ENCODE measurements at regions not wholly inside any gene's neighbourhood (a gene's known extent, or its start where the extent isn't known, plus 50 kb on each side); places are given as distances from the start of the nearest gene placed in this dataset.

DNA sequence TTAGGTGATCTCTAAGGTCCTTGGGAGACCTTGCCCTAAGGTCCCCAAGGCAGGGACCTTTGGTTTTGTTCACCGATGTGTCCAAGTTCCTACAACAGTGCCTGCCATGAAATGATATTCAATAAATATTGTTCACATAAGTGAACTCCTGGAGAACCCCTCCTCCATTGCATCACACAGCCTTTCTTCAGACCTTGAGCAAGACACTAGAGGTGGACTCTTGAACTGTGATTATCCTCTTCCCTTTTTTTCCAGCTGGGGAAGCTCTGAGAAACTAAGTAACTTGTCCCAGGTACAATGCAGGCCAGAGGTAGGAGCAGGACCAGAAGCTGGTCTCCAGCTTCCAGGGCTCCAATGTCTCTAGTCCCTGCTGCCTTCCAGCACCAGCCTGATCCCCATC, 76.6 kb upstream of the LMO1 start:
- TF ChIP-seq SIN3A (IDR thresholded peaks at IDR 0.05; ENCODE audit: borderline replicate concordance, insufficient read depth, low read length) (no peak), POLR2AphosphoS5 (IDR thresholded peaks at IDR 0.05; ENCODE audit: low read depth, low read length) (no peak), FOXP2 (optimal IDR thresholded peaks at IDR 0.05; ENCODE audit: borderline replicate concordance, extremely low read depth, extremely low read length, insufficient read depth) (no peak), TAF1 (IDR thresholded peaks at IDR 0.05; ENCODE audit: borderline replicate concordance, insufficient read depth, low read length) (no peak)
- TF ChIP-seq, protein P1, sequence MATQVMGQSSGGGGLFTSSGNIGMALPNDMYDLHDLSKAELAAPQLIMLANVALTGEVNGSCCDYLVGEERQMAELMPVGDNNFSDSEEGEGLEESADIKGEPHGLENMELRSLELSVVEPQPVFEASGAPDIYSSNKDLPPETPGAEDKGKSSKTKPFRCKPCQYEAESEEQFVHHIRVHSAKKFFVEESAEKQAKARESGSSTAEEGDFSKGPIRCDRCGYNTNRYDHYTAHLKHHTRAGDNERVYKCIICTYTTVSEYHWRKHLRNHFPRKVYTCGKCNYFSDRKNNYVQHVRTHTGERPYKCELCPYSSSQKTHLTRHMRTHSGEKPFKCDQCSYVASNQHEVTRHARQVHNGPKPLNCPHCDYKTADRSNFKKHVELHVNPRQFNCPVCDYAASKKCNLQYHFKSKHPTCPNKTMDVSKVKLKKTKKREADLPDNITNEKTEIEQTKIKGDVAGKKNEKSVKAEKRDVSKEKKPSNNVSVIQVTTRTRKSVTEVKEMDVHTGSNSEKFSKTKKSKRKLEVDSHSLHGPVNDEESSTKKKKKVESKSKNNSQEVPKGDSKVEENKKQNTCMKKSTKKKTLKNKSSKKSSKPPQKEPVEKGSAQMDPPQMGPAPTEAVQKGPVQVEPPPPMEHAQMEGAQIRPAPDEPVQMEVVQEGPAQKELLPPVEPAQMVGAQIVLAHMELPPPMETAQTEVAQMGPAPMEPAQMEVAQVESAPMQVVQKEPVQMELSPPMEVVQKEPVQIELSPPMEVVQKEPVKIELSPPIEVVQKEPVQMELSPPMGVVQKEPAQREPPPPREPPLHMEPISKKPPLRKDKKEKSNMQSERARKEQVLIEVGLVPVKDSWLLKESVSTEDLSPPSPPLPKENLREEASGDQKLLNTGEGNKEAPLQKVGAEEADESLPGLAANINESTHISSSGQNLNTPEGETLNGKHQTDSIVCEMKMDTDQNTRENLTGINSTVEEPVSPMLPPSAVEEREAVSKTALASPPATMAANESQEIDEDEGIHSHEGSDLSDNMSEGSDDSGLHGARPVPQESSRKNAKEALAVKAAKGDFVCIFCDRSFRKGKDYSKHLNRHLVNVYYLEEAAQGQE (IDR thresholded peaks at IDR 0.05; ENCODE audit: insufficient read depth in 1 of 2, low read depth in 2 of 2, low read length in 2 of 2) = no peak

DNA sequence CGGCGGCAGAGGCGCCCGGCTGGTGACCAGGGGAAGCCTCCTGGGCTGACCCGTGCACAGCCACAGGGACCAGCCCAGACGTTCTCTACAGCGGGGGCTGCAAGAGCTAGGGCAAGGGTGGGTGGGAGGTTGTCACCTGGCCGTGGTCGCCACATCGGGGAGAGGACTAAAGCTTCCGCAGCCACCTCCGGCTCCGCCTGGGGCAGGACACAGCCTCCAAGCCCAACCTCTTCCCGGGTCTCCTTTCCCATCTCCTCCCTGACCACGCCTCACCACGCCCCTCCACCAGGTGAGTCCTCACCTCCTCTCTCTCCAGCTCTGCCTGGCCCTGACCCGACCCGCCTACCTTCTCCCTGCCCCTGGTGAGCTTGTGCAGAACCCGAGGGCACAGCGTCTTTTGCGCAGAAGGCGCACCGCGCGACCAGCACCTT, 75.9 kb upstream of the LMO1 start:
- no peak for TF ChIP-seq TAF1 (IDR thresholded peaks at IDR 0.05; ENCODE audit: borderline replicate concordance, insufficient read depth, low read length)
- TF ChIP-seq SIN3A (IDR thresholded peaks at IDR 0.05; ENCODE audit: borderline replicate concordance, insufficient read depth, low read length) = no peak
- TF ChIP-seq, protein P1 (IDR thresholded peaks at IDR 0.05; ENCODE audit: insufficient read depth in 1 of 2, low read depth in 2 of 2, low read length in 2 of 2) = no peak
- TF ChIP-seq FOXP2 (optimal IDR thresholded peaks at IDR 0.05; ENCODE audit: borderline replicate concordance, extremely low read depth, extremely low read length, insufficient read depth) = no peak
- no peak for TF ChIP-seq POLR2AphosphoS5 (IDR thresholded peaks at IDR 0.05; ENCODE audit: low read depth, low read length)

DNA sequence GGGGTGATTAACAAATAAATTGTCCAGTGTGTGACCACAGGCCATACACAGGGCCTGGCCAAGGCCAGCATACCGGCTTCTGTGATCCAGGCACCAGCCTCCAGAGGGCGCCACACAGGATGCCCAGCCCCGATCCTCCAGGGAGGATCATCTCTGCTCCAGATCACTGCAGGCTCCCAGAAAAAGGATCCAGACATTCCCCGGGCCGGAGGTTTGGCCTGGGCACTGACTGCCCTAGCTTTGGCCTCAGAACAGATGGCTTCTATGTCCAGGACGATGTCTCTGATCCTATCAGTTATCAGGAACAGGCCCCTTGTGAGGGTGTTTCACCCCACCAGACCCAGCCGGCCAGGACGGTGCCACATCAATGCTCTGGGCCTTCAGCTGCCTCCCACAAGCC, 74.5 kb upstream of the LMO1 start:
- TF ChIP-seq POLR2AphosphoS5 (IDR thresholded peaks at IDR 0.05; ENCODE audit: low read depth, low read length) (no peak), SIN3A (IDR thresholded peaks at IDR 0.05; ENCODE audit: borderline replicate concordance, insufficient read depth, low read length) (no peak)

DNA sequence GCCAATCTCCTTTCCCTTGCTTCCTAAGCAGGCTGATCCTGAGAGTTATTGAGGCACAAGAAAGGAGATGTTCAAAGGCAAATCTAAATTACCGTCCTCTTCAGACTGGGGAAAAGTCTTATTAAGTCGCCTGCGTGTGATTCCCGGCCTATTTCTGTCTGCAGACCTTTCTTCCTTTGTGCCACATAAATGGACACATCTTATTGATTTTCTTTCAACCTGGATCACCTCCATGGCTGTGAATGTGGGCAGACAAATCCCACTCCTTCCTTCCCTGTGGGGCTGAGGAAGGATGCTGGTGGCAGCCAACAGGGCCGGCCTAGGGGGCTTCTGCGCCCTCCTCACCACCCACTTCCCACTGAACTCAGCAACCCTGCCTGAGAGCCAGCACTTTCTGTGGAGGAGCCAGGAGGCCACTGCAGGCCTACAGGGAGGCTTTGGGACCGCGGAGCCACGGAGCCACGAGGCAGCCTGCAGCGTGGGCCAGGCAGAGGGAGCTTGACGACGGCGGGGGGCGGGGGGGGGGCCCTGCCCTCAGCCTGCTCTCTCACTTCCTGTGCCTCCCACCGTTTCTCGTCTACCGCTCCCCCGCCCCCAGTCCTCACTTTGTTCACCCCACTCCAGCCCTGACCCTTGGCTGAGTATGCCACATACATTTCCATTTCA, 73.6 kb upstream of the LMO1 start:
- no peak for TF ChIP-seq TAF1 (IDR thresholded peaks at IDR 0.05; ENCODE audit: borderline replicate concordance, insufficient read depth, low read length)
- TF ChIP-seq FOXP2 (optimal IDR thresholded peaks at IDR 0.05; ENCODE audit: borderline replicate concordance, extremely low read depth, extremely low read length, insufficient read depth) = no peak
- no peak for TF ChIP-seq SIN3A (IDR thresholded peaks at IDR 0.05; ENCODE audit: borderline replicate concordance, insufficient read depth, low read length)
- TF ChIP-seq POLR2AphosphoS5 (IDR thresholded peaks at IDR 0.05; ENCODE audit: low read depth, low read length) = no peak
- TF ChIP-seq, protein P1 (IDR thresholded peaks at IDR 0.05; ENCODE audit: insufficient read depth in 1 of 2, low read depth in 2 of 2, low read length in 2 of 2) = no peak

DNA sequence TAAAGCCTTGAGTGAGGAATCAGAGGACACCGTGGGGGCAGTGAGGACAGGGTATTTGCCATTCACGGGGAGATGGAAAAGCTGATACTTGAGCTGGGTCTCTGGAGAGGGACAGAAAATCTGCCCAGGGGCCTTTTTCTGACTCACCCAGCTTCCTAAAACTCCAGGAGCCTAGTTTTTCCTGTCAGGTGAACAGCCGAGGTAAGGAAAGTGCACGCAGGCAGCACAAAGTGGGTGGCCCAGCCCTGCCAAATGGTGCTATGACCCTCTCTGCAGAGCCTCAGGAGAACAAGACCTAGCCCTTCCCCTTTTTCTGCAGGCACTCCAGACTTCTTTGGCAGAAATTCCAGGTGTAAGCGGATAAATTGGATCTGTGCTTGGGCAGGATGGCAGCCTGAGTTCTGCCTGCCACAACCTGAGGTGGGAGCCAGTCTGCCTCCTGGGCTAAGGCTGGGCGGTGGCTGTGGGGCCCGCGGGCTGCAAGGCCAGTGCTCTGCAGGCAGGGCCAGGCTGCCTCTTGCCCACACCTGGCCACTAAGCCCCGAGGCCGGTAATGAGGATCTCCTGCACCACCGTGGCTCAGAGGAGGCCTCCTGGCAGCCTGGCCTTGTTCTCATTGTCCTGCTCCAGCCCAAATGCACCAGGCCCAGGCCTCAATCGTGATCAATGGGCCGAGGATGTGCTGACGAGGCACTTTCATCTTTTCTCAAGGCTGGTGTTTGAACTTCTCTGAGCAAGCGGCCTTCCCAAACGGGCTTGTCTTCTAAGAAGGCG, 72.9 kb upstream of the LMO1 start:
- TF ChIP-seq, protein P1 (IDR thresholded peaks at IDR 0.05; ENCODE audit: insufficient read depth in 1 of 2, low read depth in 2 of 2, low read length in 2 of 2) = no peak
- TF ChIP-seq POLR2AphosphoS5 (IDR thresholded peaks at IDR 0.05; ENCODE audit: low read depth, low read length) (no peak), FOXP2 (optimal IDR thresholded peaks at IDR 0.05; ENCODE audit: borderline replicate concordance, extremely low read depth, extremely low read length, insufficient read depth) (no peak), TAF1 (IDR thresholded peaks at IDR 0.05; ENCODE audit: borderline replicate concordance, insufficient read depth, low read length) (no peak), SIN3A (IDR thresholded peaks at IDR 0.05; ENCODE audit: borderline replicate concordance, insufficient read depth, low read length) (no peak)
